Fibroblast of lung (primary cell): ENCODE measurements at regions not wholly inside any gene's neighbourhood (a gene's known extent, or its start where the extent isn't known, plus 50 kb on each side); places are given as distances from the start of the nearest gene placed in this dataset.
"Not testable (repeated sequence)": the region's sequence is repeated elsewhere in the genome, so short reads cannot be mapped to it uniquely, and the experiment has no call there.

Experiments used
- CTCF ChIP-seq, 2 donors: IDR thresholded peaks in 1 of 2; conservative IDR thresholded peaks in 1 of 2; 1 replicate in 1 of 2; 2 replicates in 1 of 2; pipeline ENCODE4 v1.5.1; 2011 to 2012; ENCODE audit warnings: low read length in 2 of 2, control low read depth in 1 of 2, inconsistent platforms in 1 of 2, low read depth in 1 of 2, mild to moderate bottlenecking in 1 of 2
- EZH2 ChIP-seq: IDR thresholded peaks from 2 replicates; pipeline ENCODE4 v1.5.1; 2012; ENCODE audit warnings: low read length, control low read depth, mild to moderate bottlenecking; ENCODE audit errors: missing control alignments

- not testable (repeated sequence) for TF ChIP-seq CTCF (conservative IDR thresholded peaks at IDR 0.05 in 1 of 2, IDR thresholded peaks at IDR 0.05 in 1 of 2; ENCODE audit: low read depth in 1 of 2, low read length in 2 of 2); EZH2
Measured at GRCh38 chr4:18688351-18688750, 666.8 kb upstream of the LCORL start.
